BE2C (cell line): ENCODE measurements at regions not wholly inside any gene's neighbourhood (a gene's known extent, or its start where the extent isn't known, plus 50 kb on each side); places are given as distances from the start of the nearest gene placed in this dataset.

Source experiments
- DNase-seq: peaks from one replicate; pipeline ENCODE4 v3.0.0-alpha.2; 2020
- H3K27me3 ChIP-seq: fragments of 250-450 bp; sonication (Bioruptor Pico); 2 replicates; pipeline ENCODE4 v1.5.1; 2020; ENCODE audit warnings: mild to moderate bottlenecking
- H3K36me3 ChIP-seq: fragments of 250-450 bp; sonication (Bioruptor Pico); 2 replicates; pipeline ENCODE4 v1.5.1; 2020; ENCODE audit warnings: mild to moderate bottlenecking
- H3K4me1 ChIP-seq: fragments of 250-450 bp; sonication (Bioruptor Pico); 2 replicates; pipeline ENCODE4 v1.5.1; 2020
- H3K4me3 ChIP-seq: 2 replicates; pipeline ENCODE4 v1.5.1; 2011; ENCODE audit warnings: low read depth, low read length
- H3K9me3 ChIP-seq: fragments of 250-450 bp; sonication (Bioruptor Pico); 2 replicates; pipeline ENCODE4 v1.5.1; 2020
- CTCF ChIP-seq: IDR thresholded peaks from 2 replicates; pipeline ENCODE4 v1.5.1; 2012; ENCODE audit warnings: mild to moderate bottlenecking, low read depth, low read length

GRCh38 chr14:49405291-49405690, 180.9 kb downstream of the RPS29 start:
- H3K36me3 ChIP-seq, result no peaks in the 10 kb centered on the region
- no peaks in the 10 kb centered on the region for H3K4me1 ChIP-seq
- DNase-seq, result no peak
- H3K9me3 ChIP-seq, result no peaks in the 10 kb centered on the region
- TF ChIP-seq CTCF, result no peak
- H3K27me3 ChIP-seq, result no peaks in the 10 kb centered on the region
- H3K4me3 ChIP-seq, result no peak overlapping the region

GRCh38 chr14:49401373-49401772, 184.8 kb downstream of the RPS29 start:
- Histone ChIP-seq H3K9me3 (no peaks in the 10 kb centered on the region), H3K27me3 (no peaks in the 10 kb centered on the region), H3K4me3 (no peak overlapping the region), H3K4me1 (no peaks in the 10 kb centered on the region), H3K36me3 (no peaks in the 10 kb centered on the region)
- no peak for DNase-seq
- no peak for TF ChIP-seq CTCF

- Histone ChIP-seq H3K4me1 (no peaks in the 10 kb centered on the region), H3K4me3 (no peak overlapping the region), H3K36me3 (no peaks in the 10 kb centered on the region), H3K9me3 (no peaks in the 10 kb centered on the region), H3K27me3 (no peaks in the 10 kb centered on the region)
- DNase-seq, result no peak
- no peak for TF ChIP-seq CTCF
These were observed 189.4 kb downstream of the RPS29 start for GRCh38 chr14:49396801-49397200.

- Histone ChIP-seq H3K4me3 (no peak overlapping the region), H3K9me3 (no peaks in the 10 kb centered on the region), H3K4me1 (no peaks in the 10 kb centered on the region), H3K27me3 (no peaks in the 10 kb centered on the region), H3K36me3 (no peaks in the 10 kb centered on the region)
- no peak for DNase-seq
- TF ChIP-seq CTCF, result no peak
These were observed 204.4 kb downstream of the RPS29 start for GRCh38 chr14:49381778-49382177.

GRCh38 chr14:49367696-49368095, 218.5 kb downstream of the RPS29 start:
- Histone ChIP-seq H3K27me3 (peaks cover 11% of the 10 kb centered on the region; the same call in 1 of the 2 replicates), H3K36me3 (no peaks in the 10 kb centered on the region), H3K9me3 (no peaks in the 10 kb centered on the region), H3K4me3 (no peak overlapping the region), H3K4me1 (no peaks in the 10 kb centered on the region)
- no peak for DNase-seq
- TF ChIP-seq CTCF, result no peak

GRCh38 chr14:49366416-49366815, 219.8 kb downstream of the RPS29 start:
- H3K4me1 ChIP-seq, result no peaks in the 10 kb centered on the region
- no peak for TF ChIP-seq CTCF
- H3K4me3 ChIP-seq, result no peak overlapping the region
- peaks cover 2% of the 10 kb centered on the region; the same call in 1 of the 2 replicates for H3K27me3 ChIP-seq
- no peaks in the 10 kb centered on the region for H3K36me3 ChIP-seq
- H3K9me3 ChIP-seq, result no peaks in the 10 kb centered on the region
- DNase-seq, result no peak
